NCI-H1092 (cell line): ENCODE measurements at regions not wholly inside any gene's neighbourhood (a gene's known extent, or its start where the extent isn't known, plus 50 kb on each side); places are given as distances from the start of the nearest gene placed in this dataset.

ENCODE experiments used
- DNase-seq: peaks from one replicate; lab custom pipeline; 2025; lab: John Stamatoyannopoulos, UW

GRCh38 chr22:47228767-47229166, 466.3 kb downstream of the TBC1D22A start:
- DNase-seq = no peak

- DNase-seq = no peak
These were observed 463.6 kb downstream of the TBC1D22A start for GRCh38 chr22:47225931-47226633.

DNA sequence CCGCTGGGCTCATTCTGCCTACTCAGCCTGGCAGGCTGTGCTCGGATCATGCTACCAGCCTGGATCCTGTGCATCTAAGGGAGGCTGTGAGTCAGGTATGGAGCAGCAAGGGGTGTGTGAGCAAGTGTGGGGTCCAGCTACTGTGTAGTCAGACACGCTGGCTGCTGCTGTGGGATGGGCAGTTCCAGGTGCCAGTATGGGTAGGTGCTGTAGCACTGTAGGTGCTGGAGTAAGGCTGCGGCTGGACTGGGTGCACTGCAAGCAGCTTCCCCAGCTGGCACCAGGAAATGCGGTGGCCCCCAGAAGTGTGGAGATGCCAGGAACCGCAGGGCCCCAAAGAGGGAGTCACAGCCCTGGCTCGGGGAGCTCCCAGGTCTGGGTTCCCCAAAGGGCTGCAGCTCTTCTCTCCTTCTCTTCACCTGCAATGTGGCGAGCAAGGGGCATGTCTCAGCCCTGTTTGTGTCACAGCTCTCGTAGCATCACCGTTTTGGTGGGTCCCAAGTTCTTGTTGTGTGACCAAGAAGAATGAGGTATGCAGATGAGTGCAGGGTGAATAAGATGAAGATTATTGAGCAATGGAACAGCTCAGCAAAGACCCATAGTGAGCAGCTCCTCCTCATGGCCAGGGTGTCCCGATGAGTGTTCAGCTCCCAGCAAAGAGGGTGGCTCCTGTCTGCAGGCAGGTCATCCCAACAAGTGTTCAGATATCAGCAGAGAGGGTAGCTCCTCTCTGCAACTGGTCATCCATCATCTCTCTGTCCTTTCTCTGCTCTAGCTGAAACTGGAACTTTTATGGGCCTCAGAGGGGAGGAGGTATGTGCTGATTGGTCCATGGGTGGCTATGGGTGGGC, 462.9 kb downstream of the TBC1D22A start:
- DNase-seq = no peak
